ENCODE measurements at regions not wholly inside any gene's neighbourhood (a gene's known extent, or its start where the extent isn't known, plus 50 kb on each side); places are given as distances from the start of the nearest gene placed in this dataset.

DNA sequence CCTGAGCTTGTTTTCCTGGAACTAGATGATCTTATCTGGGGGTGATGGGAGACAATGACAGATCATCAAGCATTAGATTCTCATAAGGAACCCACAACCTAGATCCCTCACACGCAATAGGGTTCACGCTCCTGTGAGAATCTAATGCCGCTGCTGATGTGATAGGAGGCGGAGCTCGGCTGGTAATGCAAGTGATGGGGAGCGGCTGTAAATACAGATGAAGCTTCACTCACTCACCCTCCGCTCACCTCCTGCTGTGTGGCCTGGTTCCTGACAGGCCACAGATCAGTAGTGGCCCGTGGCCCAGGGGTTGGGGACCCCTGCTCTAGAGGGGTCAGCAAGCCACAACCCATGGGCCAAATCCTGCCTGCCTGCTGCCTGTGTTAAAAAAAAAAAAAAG is 435.9 kb downstream of the CD83 start (continued):
- TF ChIP-seq, protein P1, sequence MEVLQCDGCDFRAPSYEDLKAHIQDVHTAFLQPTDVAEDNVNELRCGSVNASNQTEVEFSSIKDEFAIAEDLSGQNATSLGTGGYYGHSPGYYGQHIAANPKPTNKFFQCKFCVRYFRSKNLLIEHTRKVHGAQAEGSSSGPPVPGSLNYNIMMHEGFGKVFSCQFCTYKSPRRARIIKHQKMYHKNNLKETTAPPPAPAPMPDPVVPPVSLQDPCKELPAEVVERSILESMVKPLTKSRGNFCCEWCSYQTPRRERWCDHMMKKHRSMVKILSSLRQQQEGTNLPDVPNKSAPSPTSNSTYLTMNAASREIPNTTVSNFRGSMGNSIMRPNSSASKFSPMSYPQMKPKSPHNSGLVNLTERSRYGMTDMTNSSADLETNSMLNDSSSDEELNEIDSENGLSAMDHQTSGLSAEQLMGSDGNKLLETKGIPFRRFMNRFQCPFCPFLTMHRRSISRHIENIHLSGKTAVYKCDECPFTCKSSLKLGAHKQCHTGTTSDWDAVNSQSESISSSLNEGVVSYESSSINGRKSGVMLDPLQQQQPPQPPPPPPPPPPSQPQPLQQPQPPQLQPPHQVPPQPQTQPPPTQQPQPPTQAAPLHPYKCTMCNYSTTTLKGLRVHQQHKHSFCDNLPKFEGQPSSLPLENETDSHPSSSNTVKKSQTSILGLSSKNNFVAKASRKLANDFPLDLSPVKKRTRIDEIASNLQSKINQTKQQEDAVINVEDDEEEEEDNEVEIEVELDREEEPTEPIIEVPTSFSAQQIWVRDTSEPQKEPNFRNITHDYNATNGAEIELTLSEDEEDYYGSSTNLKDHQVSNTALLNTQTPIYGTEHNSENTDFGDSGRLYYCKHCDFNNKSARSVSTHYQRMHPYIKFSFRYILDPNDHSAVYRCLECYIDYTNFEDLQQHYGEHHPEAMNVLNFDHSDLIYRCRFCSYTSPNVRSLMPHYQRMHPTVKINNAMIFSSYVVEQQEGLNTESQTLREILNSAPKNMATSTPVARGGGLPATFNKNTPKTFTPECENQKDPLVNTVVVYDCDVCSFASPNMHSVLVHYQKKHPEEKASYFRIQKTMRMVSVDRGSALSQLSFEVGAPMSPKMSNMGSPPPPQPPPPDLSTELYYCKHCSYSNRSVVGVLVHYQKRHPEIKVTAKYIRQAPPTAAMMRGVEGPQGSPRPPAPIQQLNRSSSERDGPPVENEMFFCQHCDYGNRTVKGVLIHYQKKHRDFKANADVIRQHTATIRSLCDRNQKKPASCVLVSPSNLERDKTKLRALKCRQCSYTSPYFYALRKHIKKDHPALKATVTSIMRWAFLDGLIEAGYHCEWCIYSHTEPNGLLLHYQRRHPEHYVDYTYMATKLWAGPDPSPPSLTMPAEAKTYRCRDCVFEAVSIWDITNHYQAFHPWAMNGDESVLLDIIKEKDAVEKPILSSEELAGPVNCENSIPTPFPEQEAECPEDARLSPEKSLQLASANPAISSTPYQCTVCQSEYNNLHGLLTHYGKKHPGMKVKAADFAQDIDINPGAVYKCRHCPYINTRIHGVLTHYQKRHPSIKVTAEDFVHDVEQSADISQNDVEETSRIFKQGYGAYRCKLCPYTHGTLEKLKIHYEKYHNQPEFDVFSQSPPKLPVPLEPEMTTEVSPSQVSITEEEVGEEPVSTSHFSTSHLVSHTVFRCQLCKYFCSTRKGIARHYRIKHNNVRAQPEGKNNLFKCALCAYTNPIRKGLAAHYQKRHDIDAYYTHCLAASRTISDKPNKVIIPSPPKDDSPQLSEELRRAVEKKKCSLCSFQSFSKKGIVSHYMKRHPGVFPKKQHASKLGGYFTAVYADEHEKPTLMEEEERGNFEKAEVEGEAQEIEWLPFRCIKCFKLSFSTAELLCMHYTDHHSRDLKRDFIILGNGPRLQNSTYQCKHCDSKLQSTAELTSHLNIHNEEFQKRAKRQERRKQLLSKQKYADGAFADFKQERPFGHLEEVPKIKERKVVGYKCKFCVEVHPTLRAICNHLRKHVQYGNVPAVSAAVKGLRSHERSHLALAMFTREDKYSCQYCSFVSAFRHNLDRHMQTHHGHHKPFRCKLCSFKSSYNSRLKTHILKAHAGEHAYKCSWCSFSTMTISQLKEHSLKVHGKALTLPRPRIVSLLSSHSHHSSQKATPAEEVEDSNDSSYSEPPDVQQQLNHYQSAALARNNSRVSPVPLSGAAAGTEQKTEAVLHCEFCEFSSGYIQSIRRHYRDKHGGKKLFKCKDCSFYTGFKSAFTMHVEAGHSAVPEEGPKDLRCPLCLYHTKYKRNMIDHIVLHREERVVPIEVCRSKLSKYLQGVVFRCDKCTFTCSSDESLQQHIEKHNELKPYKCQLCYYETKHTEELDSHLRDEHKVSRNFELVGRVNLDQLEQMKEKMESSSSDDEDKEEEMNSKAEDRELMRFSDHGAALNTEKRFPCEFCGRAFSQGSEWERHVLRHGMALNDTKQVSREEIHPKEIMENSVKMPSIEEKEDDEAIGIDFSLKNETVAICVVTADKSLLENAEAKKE (CRISPR knock-in tag; IDR thresholded peaks at IDR 0.05): no peak
- TF ChIP-seq CREB1 (CRISPR knock-in tag; IDR thresholded peaks at IDR 0.05; ENCODE audit: low read depth): no peak

DNA sequence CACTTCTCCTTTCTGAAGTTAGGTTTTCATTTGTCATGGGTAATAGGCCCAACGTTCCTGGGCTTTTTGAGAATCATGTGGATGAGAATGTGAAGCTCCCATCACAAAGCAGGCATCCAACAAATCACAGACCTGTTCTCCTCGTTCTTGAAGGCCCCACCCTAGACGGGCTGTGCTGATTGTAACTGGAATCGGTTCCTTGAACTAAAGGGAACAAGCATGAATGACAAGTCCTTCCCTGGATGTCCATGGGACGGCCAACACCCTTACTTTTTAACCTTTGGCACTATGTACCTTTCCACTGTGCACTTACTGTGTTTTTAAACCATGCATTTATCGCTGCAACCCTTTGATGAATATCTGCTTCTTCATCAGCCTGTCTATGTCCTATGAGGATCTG is 438.2 kb downstream of the CD83 start:
- Histone ChIP-seq H3K4me2 (no peak overlapping the region), H3K4me3 (no peak overlapping the region), H3K79me2 (replicated peaks; ENCODE audit: insufficient read depth) (no peaks in the 10 kb centered on the region), H3K27ac (ENCODE audit: low read depth) (no peak overlapping the region), H4K20me1 (replicated peaks; ENCODE audit: insufficient read depth) (no peaks in the 10 kb centered on the region), H3K4me1 (ENCODE audit: insufficient read depth) (no peaks in the 10 kb centered on the region), H3K36me3 (ENCODE audit: insufficient read depth) (no peaks in the 10 kb centered on the region), H3K27me3 (ENCODE audit: insufficient read depth) (no peaks in the 10 kb centered on the region), H3F3A (replicated peaks; ENCODE audit: low read depth) (no peaks in the 10 kb centered on the region), H3K9me2 (ENCODE audit: insufficient read depth) (no peaks in the 10 kb centered on the region; the same call in 1 of the 2 replicates), H2AFZ (no peak overlapping the region)
- no peak for DNase-seq (ENCODE audit: low spot score)
- H3K9me3 Mint-ChIP-seq: no peaks in the 10 kb centered on the region; the same call in 2 of the 3 replicates
- H3K27ac Mint-ChIP-seq: no peak overlapping the region
- H3K27me3 Mint-ChIP-seq (ENCODE audit: insufficient read depth, low read depth, poor library complexity): peaks cover 3% of the 10 kb centered on the region
- peaks cover 21% of the 10 kb centered on the region for H3K4me1 Mint-ChIP-seq
- no peak overlapping the region for H3K4me3 Mint-ChIP-seq
- no peak for ATAC-seq
- no peaks in the 10 kb centered on the region; the same call in 2 of the 3 replicates for H3K36me3 Mint-ChIP-seq (ENCODE audit: low read depth)
- no peak for TF ChIP-seq POLR2AphosphoS5 (IDR thresholded peaks at IDR 0.05; ENCODE audit: low read depth)
- TF ChIP-seq, protein P2, sequence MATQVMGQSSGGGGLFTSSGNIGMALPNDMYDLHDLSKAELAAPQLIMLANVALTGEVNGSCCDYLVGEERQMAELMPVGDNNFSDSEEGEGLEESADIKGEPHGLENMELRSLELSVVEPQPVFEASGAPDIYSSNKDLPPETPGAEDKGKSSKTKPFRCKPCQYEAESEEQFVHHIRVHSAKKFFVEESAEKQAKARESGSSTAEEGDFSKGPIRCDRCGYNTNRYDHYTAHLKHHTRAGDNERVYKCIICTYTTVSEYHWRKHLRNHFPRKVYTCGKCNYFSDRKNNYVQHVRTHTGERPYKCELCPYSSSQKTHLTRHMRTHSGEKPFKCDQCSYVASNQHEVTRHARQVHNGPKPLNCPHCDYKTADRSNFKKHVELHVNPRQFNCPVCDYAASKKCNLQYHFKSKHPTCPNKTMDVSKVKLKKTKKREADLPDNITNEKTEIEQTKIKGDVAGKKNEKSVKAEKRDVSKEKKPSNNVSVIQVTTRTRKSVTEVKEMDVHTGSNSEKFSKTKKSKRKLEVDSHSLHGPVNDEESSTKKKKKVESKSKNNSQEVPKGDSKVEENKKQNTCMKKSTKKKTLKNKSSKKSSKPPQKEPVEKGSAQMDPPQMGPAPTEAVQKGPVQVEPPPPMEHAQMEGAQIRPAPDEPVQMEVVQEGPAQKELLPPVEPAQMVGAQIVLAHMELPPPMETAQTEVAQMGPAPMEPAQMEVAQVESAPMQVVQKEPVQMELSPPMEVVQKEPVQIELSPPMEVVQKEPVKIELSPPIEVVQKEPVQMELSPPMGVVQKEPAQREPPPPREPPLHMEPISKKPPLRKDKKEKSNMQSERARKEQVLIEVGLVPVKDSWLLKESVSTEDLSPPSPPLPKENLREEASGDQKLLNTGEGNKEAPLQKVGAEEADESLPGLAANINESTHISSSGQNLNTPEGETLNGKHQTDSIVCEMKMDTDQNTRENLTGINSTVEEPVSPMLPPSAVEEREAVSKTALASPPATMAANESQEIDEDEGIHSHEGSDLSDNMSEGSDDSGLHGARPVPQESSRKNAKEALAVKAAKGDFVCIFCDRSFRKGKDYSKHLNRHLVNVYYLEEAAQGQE (IDR thresholded peaks at IDR 0.05; ENCODE audit: unreplicated experiment): no peak
- TF ChIP-seq STAT1 (IDR thresholded peaks at IDR 0.05; ENCODE audit: unreplicated experiment): no peak
- TF ChIP-seq JUNB (IDR thresholded peaks at IDR 0.05; ENCODE audit: unreplicated experiment): no peak
- TF ChIP-seq ZNF114 (CRISPR knock-in tag; IDR thresholded peaks at IDR 0.05): no peak
- TF ChIP-seq, protein P3, sequence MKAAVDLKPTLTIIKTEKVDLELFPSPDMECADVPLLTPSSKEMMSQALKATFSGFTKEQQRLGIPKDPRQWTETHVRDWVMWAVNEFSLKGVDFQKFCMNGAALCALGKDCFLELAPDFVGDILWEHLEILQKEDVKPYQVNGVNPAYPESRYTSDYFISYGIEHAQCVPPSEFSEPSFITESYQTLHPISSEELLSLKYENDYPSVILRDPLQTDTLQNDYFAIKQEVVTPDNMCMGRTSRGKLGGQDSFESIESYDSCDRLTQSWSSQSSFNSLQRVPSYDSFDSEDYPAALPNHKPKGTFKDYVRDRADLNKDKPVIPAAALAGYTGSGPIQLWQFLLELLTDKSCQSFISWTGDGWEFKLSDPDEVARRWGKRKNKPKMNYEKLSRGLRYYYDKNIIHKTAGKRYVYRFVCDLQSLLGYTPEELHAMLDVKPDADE (IDR thresholded peaks at IDR 0.05): no peak
- no peak for TF ChIP-seq ZNF331 (CRISPR knock-in tag; IDR thresholded peaks at IDR 0.05; ENCODE audit: low read depth)
- no peak for TF ChIP-seq EZH2phosphoT487 (IDR thresholded peaks at IDR 0.05; ENCODE audit: unreplicated experiment)
- TF ChIP-seq, protein P4, sequence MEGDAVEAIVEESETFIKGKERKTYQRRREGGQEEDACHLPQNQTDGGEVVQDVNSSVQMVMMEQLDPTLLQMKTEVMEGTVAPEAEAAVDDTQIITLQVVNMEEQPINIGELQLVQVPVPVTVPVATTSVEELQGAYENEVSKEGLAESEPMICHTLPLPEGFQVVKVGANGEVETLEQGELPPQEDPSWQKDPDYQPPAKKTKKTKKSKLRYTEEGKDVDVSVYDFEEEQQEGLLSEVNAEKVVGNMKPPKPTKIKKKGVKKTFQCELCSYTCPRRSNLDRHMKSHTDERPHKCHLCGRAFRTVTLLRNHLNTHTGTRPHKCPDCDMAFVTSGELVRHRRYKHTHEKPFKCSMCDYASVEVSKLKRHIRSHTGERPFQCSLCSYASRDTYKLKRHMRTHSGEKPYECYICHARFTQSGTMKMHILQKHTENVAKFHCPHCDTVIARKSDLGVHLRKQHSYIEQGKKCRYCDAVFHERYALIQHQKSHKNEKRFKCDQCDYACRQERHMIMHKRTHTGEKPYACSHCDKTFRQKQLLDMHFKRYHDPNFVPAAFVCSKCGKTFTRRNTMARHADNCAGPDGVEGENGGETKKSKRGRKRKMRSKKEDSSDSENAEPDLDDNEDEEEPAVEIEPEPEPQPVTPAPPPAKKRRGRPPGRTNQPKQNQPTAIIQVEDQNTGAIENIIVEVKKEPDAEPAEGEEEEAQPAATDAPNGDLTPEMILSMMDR (conservative IDR thresholded peaks at IDR 0.05; ENCODE audit: low read depth in 2 of 2): no peak
